NCI-H1417 treated with DMSO at 0.1 percent for 48 hours (cell line): ENCODE measurements at regions not wholly inside any gene's neighbourhood (a gene's known extent, or its start where the extent isn't known, plus 50 kb on each side); places are given as distances from the start of the nearest gene placed in this dataset.
"Not testable (repeated sequence)": the region's sequence is repeated elsewhere in the genome, so short reads cannot be mapped to it uniquely, and the experiment has no call there.

Experiments
- DNase-seq: peaks from one replicate; lab custom pipeline; 2025; lab: John Stamatoyannopoulos, UW

- DNase-seq, result no peak
Measured at GRCh38 chr7:136117539-136117938, 140.4 kb upstream of the MTPN start.

- DNase-seq, result no peak
Measured at GRCh38 chr7:136116186-136116585, 139.0 kb upstream of the MTPN start.

GRCh38 chr7:136114966-136115762 lies 138.0 kb upstream of the MTPN start:
- no peak for DNase-seq

- not testable (repeated sequence) for DNase-seq
Measured at GRCh38 chr7:136114467-136114866, 137.3 kb upstream of the MTPN start.

- DNase-seq, result not testable (repeated sequence)
Measured at GRCh38 chr7:136109037-136109436, 131.9 kb upstream of the MTPN start.

GRCh38 chr7:136105191-136105590 lies 128.0 kb upstream of the MTPN start:
- no peak for DNase-seq

- no peak for DNase-seq
Measured at GRCh38 chr7:136104269-136104603, 127.1 kb upstream of the MTPN start.

GRCh38 chr7:136103545-136104268 lies 126.5 kb upstream of the MTPN start:
- no peak for DNase-seq

- no peak for DNase-seq
Measured at GRCh38 chr7:136102881-136103280, 125.7 kb upstream of the MTPN start.

GRCh38 chr7:136092714-136093113 lies 115.6 kb upstream of the MTPN start:
- not testable (repeated sequence) for DNase-seq

GRCh38 chr7:136087881-136088280 lies 110.7 kb upstream of the MTPN start:
- DNase-seq, result no peak

- DNase-seq, result no peak
Measured at GRCh38 chr7:136086712-136087111, 109.6 kb upstream of the MTPN start.

- no peak for DNase-seq
Measured at GRCh38 chr7:136079934-136080333, 102.8 kb upstream of the MTPN start.

GRCh38 chr7:136079478-136079892 lies 102.3 kb upstream of the MTPN start:
- DNase-seq, result no peak

GRCh38 chr7:136079066-136079465 lies 101.9 kb upstream of the MTPN start:
- no peak for DNase-seq

- no peak for DNase-seq
Measured at GRCh38 chr7:136078630-136079029, 101.5 kb upstream of the MTPN start.

GRCh38 chr7:136076954-136077353 lies 99.8 kb upstream of the MTPN start:
- DNase-seq, result no peak

GRCh38 chr7:136074843-136075242 lies 97.7 kb upstream of the MTPN start:
- no peak for DNase-seq

- DNase-seq, result no peak
Measured at GRCh38 chr7:136072447-136072846, 95.3 kb upstream of the MTPN start.

GRCh38 chr7:136070736-136071505 lies 93.8 kb upstream of the MTPN start:
- no peak for DNase-seq

- no peak for DNase-seq
Measured at GRCh38 chr7:136069840-136070529, 92.8 kb upstream of the MTPN start.

- DNase-seq, result no peak
Measured at GRCh38 chr7:136067277-136067676, 90.1 kb upstream of the MTPN start.
